GM11168 (cell line): ENCODE measurements at regions not wholly inside any gene's neighbourhood (a gene's known extent, or its start where the extent isn't known, plus 50 kb on each side); places are given as distances from the start of the nearest gene placed in this dataset.

Experiments
- in situ Hi-C: fragments of 300-500 bp; cut with MboI; formaldehyde crosslinking; loops from one replicate; pipeline ENCODE4 v1.12.0; 2022; ENCODE audit warnings: low sequenced_read_pairs; ENCODE audit not compliant: unreplicated experiment

GRCh38 chr7:70953331-70953741, 178.6 kb upstream of the GALNT17 start:
- in situ Hi-C loops, result no loop called here

GRCh38 chr7:70953796-70954195, 178.1 kb upstream of the GALNT17 start:
- in situ Hi-C loops, result no loop called here

DNA sequence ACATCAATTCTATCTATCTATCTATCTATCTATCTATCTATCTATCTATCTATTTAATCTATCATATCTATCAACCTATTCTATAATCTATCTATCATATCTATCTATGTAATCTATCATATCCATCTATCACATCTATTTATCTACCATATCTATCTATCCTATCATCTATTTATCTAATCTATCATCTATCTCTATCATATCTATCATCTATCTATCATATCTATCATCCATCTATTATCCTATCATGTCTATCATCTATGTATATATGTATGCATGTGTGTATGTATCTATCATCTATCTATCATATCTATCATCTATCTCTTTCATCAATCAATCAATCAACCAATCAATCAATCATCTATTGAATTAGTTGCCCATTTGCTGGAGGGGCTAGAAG, 159.3 kb upstream of the GALNT17 start:
- in situ Hi-C loops, result no loop called here

DNA sequence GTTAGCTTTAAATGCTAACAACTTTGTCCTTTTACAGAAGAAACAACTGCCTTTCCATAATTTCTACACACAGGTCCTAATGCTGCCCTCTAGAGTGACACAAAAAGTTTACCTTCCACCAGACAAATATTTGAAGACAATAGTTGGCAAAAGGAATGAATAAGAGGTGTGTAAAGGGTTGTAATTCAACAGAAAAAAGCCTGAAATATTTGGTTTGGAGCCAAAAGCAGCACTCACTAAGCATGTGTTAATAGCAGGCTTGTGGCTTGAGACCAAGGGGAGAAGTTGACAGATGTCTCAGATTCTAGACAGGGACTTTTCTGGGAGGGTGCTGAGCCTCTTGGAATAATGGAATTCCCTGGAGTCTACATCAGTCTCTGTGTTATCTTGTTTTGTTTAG, 156.2 kb upstream of the GALNT17 start:
- in situ Hi-C loops, result no loop called here

- in situ Hi-C loops, result no loop called here
These were observed 145.6 kb upstream of the GALNT17 start for GRCh38 chr7:70986297-70986696.

DNA sequence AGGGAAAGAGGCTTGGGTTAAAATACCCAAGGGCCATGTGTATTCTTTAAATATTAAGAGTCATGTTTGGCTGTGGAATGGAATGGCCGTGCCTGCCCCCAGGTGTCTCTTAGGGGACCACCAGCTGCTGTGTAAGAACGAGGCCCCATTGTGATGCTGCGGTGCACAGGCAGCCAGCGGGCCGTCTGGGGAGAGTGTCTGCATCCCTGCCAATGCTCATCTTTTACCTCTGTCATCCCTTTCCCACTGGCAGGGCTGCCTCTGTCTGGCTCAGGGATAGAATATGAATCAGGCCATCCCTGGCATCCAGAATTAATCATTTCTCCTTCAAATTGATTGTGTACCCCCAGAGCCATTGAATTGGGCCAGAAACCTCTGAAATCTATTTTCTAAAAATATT, 137.8 kb upstream of the GALNT17 start:
- in situ Hi-C loops, result no loop called here

GRCh38 chr7:70997261-70997660, 134.7 kb upstream of the GALNT17 start:
- in situ Hi-C loops, result no loop called here

DNA sequence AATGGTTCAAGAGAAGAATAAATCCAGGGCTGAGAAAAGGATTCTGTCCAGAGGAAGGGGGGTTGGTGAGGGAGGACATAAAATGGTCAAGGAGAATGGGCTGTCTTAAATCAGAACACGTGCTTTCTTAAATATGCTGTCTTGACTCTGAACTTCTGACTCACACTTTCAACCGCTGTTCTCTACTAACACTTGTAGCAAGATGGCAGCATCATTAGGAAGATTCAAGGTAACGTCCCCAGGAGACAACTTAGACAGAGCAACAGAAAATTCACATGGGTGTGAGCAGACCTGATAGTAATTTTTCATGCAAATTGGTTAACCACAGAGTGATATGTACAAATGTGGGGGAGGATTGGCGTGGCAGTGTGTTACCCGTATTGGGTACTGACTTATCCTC, 126.8 kb upstream of the GALNT17 start:
- in situ Hi-C loops, result no loop called here

- in situ Hi-C loops, result no loop called here
These were observed 122.3 kb upstream of the GALNT17 start for GRCh38 chr7:71009636-71010035.

GRCh38 chr7:71015252-71015900, 116.6 kb upstream of the GALNT17 start:
- in situ Hi-C loops, result no loop called here

DNA sequence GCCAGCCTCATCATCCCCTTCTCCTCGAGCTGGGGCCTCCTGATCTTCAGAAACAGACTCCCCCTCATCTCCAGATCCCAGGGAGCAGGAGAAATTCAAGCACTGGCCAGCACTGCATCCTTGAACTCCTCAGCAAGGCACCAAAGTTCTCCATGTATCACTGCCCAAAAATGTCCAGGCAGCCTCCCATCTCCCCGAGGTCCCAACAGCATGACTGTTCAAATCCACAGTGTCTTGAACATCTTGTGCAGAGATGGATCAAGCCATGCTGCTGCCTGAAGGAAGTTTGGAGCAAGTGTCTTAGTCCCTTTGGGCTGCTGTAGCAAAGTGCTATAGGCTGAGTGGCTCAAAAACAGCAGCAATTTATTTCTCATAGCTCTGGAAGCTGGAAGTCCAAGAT, 115.5 kb upstream of the GALNT17 start:
- in situ Hi-C loops, result no loop called here

DNA sequence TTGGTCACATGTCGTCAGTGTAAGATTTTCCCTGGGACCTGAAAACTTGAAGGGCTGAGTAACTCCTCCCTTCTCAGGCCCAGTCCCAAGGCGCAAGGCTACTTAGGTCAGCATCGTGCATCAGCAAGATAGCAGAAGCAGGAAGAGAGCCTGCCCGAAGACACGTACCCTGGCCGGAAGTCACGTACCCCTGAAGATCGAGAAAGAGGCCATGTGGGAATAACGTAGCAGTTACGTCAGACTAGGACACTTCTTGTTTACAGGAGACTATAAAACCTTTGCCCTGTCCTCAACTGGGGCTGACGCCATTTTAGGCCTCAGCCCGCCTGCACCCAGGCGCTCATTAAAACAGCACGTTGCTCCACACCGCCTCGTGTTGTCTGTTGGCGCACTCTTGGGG, 114.3 kb upstream of the GALNT17 start:
- in situ Hi-C loops, result no loop called here

DNA sequence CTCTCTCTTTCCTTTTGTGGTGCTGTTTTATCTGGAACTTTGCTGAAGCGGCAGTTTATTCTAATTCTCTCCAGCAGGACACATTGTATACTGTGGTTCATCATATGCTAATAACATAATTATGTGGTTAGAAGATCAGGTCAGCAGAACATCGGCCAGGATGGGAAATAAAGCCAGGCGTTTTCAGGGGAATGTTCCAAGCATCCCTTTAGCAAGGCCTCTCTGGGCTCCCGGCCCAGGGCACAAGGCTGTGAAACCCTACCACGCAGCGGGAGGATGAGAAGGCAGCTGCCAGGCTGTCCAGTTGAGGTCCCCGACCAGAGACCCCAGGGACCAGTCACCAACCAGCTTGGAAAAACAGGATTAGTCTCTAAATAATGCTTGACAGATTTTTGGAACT, 112.2 kb upstream of the GALNT17 start:
- in situ Hi-C loops, result no loop called here

DNA sequence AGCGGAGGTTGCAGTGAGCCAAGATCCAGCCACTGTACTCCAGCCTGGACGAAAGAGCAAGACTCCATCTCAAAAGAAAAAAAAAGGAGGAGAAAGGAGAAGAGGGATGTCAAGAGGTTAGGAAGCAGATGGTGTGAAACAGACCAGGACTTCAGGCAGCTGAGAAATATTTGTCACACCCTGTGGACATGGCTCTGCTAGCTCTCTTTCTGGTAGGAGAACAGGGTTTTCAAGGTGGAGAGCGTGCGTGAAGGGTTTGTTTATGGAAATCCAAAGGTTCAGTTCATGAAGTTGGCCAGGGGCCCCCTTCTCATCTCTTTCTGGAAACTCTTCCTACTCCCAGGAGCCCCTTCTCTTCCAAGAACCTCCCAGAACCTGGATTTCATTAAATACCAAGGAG, 110.8 kb upstream of the GALNT17 start:
- in situ Hi-C loops, result no loop called here

- in situ Hi-C loops, result no loop called here
These were observed 105.3 kb upstream of the GALNT17 start for GRCh38 chr7:71026680-71027079.

DNA sequence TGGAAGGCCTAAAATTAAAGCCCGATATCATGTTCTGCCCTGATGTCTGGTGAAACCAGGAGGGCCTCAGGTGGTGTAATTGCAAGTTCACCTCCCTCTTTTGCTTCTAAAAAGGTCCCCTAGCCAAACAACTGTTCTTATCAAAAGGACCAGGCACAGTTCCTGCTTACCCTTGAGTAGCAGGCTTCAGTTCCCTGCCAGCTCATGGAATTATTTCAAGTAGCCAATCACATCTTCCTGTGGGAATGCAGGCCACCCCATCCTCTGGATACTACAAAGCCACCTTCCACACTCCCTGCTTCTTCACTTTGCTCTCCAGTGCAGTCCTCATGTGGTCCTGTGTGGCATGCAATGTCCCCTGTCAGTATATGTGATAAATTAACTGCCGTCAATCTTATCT, 97.7 kb upstream of the GALNT17 start:
- in situ Hi-C loops, result no loop called here

GRCh38 chr7:71042591-71042990, 89.4 kb upstream of the GALNT17 start:
- in situ Hi-C loops, result no loop called here

DNA sequence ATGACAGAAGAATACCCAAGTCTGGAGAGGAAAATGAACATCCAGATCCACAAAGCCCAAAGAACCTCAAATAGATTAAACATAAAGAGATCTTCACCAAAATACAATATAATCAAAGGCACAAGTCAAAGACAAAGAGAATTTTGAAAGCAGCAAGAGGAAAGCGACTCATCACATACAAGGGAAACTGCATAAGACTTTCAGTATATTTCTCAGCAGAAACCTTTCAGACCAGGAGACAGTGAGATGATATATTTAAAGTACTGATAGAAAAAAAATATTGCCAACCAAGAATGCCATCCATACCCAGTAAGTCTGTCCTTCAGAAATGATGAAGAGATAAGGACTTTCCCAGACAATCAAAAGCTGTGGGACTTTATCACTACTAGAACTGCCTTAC, 81.5 kb upstream of the GALNT17 start:
- in situ Hi-C loops, result no loop called here

DNA sequence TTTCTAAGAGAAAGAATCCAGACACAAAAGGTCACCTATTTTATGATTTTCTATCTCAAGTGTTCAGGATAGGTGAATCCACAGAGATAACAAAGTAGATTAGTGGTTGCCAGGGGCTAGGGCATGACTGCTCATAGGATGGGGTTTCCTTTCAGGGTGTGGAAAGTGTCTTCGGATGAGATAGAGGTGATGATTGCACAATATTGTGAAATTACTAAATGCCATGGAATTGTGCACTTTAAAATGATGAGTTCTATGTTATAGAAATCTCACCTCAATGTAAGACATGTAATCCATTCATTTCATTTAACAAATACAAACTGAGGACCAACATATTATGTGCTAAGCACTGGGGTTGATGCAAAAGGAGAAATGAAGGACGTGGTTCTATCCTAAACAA, 76.4 kb upstream of the GALNT17 start:
- in situ Hi-C loops, result no loop called here

DNA sequence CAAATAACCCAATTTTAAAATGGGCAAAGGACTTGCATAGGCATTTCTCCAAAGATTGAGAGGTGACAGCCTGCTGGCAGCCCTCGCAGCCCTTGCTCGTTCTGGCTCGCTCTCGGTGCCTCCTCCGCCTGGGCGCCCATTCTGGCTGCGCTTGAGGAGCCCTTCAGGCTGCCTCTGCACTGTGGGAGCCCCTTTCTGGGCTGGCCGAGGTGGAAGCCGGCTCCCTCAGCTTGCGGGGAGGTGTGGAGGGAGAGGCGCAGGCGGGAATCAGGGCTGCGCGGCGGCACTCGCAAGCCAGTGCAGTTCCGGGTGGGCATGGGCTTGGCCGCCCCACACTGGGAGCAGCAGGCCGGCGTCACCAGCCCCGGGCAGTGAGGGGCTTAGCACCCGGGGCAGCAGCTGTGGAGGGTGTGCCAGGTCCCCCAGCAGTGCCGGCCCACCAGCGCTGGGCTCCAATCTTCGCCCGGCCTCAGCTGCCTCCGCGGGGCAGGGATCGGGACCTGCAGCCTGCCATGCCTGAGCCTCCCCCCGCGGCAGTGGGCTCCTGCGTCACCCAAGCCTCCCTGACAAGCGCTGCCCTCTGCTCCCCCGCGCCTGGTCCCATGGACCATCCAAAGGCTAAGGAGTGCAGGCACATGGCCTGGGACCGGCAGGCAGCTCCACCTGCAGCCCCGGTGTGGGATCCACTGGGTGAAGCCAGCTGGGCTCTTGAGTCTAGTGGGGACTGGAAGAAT, 54.0 kb upstream of the GALNT17 start:
- in situ Hi-C loops, result loop anchor here (25.0 kb wide), 1 partner anchor 1241 kb away; no protein-coding TSS in a partner anchor
